HG02870 (cell line): ENCODE measurements at regions not wholly inside any gene's neighbourhood (a gene's known extent, or its start where the extent isn't known, plus 50 kb on each side); places are given as distances from the start of the nearest gene placed in this dataset.
"Not testable (repeated sequence)": the region's sequence is repeated elsewhere in the genome, so short reads cannot be mapped to it uniquely, and the experiment has no call there.

Experiments
- ATAC-seq: cut with Tn5 transposase; IDR thresholded peaks from one replicate; pipeline ENCODE4 v1.9.1; 2021; ENCODE audit warnings: mild to moderate bottlenecking, moderate library complexity; ENCODE audit not compliant: unreplicated experiment

DNA sequence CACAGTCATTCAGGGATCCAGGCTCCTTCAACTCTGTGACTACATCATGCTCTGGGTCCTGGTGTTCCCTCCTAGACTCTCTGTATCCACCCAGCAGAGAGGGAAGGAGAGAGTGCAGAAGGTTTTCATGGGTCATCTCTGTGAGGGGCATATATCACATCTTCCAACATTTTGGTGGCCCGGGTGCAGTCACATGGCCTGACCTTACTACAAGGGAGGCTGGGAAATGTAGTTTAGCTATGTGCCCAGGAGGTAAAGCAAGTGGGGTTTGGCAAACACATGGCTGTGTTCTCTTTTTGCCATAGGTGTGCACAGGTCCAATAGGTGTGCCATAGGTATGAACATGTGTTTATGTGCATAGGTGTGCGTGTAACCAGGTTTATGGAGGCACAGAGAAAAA lies 222.2 kb upstream of the EEF2KMT start:
- ATAC-seq, result no peak

DNA sequence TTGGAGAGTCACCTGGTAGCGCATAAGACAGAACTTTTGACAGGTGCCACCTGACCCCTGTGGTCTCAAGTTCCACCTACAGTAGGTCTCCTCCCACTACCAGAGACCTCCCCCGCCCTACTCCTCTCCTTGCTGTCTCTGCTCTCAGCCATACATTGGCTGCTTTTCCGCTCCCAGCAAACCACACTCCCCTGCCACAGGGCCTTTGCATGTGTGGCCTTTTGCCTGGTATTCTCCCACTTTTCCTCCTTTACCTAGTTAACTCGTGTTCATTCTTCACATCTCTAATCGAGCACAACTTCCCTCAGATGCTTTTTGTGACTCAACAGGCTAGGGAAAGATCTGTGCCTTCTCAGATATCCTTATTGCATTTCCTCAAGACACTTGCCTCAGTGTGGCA lies 218.3 kb upstream of the EEF2KMT start:
- ATAC-seq, result no peak

DNA sequence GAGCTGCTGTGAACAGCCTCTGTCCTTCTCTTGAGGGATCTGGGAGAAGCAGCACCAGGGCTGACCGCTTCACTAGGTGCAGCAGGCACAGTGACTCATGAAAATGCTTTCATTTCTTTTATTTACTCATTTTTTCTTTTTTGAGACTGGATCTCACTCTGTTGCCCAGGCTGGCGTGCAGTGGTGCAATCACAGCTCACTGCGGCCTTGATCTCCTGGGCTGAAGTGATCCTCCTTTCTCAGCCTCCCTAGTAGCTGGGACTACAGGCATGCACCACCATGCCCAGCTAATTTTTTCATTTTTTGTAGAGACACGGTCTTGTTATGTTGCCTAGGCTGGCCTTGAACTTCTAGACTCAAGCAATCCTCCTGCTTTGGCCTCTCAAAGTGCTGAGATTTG lies 216.8 kb upstream of the EEF2KMT start:
- no peak for ATAC-seq

DNA sequence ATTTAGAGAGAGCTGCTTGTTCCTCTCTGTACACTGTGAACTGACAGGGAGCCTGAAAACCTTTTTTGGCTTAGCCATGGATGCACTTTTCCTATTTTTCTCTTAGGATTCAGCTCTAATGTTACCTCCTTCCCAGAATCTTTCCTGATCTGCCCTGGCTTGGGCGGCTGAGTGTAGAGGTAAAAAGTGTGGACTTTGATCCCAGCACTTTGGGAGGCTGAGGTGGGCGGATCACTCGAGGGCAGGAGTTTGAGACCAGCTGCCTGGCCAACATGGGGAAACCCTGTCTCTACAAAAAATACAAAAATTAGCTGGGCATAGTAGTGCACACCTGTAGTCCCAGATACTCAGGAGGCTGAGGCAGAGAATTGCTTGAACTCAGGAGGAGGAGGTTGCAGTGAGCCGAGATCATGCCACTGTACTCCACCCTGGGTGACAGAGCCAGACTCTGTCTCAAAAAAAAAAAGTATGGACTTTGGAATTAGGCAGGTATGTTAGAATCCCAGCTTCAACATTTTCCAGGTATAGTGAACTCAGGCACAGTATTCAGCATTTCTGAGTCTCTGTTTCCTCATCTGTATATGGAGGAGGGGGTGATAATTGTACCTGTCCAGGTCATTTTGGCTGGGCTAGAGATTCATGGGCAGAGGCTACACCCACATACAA lies 212.5 kb upstream of the EEF2KMT start:
- ATAC-seq, result no peak

DNA sequence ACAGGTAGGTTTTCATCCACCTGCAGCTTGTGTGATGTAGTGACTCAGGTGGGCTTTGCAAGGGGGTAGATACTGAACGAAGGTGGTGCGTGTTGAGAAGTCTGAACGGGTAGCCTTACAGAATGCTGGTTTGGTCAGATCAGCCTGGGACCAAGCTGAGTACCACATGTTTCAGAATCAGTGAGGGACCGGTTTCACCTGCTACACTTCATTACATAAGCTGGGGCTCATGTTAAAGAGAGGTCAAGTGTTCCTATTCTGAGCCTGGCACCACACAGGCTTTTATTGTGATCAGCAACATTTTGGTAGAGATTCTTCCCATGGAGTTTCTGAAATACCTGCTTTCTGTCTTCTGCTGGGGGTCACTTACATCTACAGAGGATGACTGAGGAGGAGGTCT lies 207.4 kb upstream of the EEF2KMT start:
- no peak for ATAC-seq

DNA sequence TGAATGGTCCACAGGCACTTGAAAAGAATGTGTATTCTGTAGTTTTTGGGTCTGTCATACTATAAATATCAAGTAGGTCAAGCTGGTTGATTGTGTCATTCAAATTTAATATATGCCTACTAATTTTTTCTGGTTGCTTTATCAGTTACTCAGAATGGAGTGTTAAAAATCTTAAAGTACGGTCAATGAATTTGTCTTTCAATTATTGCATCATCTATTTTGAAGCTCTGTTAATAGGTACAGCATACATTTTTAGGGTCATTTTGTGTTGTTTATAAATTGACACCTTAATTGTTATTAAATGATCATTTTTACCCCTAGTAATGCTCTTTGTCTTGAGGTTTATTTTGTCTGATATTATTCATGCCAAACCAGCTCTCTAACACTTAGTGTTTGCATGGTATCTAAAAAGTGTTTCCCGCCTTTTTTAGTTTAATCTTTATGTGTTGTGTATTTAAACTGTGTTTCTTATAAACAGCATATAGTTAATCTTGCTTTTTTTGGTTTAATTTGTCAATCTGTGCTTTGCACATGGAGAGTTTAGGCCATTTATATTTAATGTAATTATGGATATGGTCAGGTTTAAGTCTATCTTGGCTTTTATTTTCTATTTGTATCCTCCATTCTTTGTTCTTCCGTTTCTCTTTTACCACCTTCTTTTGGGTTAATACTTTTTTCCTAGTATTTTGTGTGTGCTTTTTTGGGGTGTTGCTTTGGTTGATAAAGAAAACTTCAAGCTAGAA lies 204.9 kb upstream of the EEF2KMT start:
- ATAC-seq, result no peak

DNA sequence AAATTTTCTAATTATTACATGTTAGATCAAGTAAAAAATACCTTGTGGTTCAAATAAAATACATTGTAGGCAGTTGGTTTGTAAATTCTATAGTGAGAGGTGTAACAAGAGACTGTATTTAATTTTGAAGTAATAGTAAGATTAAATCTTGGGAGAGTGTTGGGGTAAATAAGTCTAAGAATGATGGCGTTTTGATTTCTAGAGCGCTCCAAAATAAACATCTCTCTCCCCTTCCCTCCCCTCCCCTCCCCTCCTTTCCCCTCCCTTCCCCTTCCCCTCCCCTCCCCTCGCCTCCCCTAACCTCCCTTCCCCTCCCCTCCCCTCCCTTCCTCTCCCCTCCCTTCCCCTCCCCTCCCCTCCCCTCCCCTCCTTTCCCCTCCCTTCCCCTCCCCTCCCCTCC lies 200.6 kb upstream of the EEF2KMT start:
- no peak for ATAC-seq

DNA sequence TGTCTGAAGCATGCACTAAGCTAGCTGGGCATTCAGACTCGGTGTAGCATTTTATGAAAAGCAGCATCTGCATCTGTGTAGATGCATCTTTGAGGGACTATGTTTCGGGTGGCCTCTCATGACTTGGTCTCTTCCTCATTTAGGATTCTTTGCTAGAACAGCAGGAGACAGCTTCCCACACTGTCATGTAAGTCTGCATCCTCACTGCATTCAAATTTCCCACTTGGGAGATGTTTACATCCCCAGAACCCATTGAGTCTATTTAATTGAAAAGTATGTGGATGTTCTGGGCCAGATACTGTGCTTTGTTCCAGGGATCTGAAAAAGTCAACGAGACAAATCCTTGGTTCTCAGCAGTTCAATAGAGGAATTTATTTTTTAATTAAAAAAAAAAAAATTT lies 198.6 kb upstream of the EEF2KMT start:
- no peak for ATAC-seq

DNA sequence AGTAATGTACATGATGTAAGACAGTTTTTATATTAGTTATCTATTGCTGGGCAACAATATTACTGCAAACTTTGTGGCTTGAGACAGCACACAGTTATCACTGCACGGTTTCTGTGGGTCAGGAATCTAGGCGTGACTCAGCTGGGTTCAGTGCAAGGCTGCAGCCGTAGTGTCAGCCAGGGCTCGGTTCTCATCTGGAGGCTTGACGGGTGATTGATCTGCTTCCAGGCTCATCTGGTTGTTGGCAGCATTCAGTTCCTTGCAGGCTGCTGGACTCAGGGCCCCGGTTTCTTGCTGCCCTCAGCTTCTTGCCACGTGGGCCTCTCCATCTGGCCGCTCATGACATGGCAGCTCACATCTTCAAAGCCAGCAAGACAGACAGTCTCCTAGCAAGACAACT lies 197.7 kb upstream of the EEF2KMT start:
- ATAC-seq, result not testable (repeated sequence)

DNA sequence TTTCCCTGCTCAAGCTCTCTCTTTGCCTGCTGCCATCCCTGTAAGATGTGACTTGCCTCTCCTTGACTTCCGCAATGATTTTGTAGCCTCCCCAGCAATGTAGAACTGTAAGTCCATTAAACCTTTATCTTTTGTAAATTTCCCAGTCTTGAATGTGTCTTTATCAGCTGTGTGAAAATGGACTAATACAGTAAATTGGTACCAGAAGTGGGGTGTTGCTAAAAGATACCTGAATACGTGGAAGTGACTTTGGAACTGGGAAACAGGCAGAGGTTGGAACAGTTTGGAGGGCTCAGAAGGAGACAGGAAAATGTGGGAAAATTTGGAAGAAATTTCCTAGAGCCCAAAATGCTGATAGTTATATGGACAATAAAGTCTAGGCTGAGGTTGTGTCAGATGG lies 184.6 kb upstream of the EEF2KMT start:
- not testable (repeated sequence) for ATAC-seq

DNA sequence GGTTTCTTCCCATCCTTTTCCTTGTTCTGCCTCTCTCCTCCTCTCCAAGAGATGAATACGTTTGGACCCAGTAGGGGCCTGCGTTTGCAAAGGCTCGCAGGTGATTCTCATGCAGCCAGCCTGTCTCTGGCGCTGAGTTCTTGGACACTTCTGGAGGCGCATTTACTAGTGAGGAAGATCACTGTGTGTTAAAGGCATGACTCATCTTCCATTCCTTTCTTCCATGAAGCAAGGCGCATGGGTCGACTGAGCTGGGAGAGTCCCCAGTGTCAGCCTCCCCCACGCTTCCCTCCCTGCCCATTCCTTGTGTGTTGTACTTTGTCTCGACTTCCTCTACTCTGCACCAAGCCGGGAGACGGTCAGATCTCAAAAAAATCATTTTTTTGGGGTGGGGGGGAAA lies 159.9 kb upstream of the EEF2KMT start:
- ATAC-seq, result no peak

DNA sequence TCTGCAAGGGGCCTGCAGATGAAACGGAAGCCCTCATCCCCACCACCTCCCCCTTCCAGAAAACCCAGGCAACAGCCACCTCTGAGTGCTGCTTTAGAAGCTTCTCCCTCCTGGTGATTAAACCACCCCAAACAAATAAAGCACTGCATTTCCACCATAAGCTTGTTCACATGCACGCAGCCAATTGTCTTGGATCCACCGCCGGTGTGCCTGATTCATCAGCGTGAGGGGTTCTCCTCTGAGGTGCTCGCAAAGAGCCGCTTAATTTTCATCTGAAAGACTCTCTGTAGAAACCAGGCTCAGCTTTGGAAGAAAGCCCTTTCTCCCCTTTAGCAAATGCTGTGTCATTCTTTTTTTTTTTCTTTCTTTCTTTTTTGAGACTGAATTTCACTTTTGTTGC lies 155.2 kb upstream of the EEF2KMT start:
- no peak for ATAC-seq

DNA sequence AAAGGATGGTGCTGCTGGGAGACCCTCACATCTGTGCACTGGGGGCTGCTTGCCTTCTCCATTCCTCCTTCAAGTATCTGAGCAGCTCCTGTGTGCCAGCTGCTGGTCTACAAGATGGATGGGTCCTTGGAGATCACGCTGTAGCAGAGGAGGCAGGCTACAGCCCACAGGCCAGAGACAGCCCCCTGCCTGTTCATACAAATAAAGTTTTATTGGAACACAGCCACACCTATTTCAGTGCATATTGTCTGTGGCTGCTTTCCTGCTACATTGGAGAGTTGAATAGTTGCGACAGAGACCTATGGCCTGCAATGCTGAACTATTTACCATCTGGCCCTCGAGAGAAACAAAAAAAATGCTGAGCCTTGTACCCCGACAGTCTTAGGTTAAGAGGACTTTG lies 149.8 kb upstream of the EEF2KMT start:
- not testable (repeated sequence) for ATAC-seq

DNA sequence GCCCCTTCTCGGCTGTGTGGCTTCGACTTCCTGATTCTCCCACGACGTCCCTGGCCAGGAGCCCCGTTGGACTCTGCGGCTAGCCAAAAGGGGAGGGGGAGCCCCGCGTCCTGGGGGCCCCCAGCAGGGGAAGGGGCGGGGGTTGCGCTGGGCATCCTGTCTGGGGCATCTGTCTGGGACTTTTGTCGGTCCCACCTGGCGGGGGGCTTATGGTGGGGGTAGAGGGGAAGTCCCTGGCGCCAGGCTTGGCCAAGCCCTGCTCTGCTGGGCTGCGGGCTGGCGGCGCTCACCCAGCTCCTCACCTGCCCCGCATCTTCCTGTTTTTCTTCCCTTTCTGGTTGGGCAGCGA lies 142.7 kb upstream of the EEF2KMT start:
- not testable (repeated sequence) for ATAC-seq

DNA sequence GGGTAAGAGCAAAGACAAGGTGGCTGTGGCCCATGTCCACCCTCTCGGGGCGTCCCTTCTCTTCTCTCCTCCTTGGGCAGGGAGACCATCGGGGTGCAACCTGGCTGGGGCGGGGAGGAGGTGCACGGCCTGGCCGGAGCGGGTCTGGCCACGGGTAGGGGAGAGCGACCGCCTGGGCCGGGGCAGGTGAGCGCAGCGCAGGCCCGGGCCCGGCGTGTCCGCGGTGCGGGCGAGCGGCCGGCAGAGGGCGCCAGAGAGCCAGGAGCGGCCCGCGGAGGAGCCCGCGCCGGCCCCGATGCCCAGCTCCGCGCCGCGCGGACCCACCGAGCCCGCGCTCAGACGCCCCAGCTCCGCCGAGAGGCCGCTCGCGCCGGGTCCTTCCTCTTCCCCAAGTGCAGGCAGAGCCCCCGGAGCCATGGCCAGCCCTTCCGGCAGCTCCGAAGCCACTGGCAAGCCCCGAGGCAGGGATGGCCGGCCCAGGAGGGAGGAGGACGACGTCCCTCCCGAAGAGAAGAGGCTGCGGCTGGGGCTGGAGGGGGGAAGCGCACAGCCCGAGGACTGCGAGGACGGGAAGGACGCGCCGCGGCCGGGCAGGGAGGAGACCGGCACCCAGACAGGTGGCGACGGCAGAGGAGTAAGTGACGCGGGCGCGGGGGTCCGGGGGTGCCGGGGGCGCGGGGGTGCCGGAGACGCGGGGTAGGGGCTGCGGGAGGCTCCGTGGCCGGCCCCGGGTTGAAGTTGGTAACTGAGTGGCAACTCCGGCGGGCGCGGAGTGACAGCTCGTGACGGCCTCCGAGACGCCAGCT lies 142.1 kb upstream of the EEF2KMT start:
- not testable (repeated sequence) for ATAC-seq

DNA sequence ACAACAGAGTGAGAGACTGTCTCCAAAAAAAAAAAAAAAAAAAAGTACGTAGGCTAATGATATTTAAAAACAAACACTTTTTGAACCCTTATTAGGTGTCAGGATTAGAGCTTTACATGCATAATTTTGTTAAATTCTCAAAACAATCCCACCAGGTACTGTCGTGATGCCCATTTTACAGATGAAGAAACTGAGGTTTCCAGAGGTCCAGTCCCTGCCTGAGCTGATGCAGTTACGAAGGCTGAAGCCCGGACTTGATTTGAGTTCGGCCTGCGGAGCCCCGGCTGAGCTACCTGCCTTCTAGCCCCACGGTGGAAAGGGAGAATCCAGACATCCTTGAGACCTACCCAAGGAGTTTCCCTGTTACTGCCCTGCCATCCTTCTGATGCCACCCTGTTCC lies 137.5 kb upstream of the EEF2KMT start:
- no peak for ATAC-seq

DNA sequence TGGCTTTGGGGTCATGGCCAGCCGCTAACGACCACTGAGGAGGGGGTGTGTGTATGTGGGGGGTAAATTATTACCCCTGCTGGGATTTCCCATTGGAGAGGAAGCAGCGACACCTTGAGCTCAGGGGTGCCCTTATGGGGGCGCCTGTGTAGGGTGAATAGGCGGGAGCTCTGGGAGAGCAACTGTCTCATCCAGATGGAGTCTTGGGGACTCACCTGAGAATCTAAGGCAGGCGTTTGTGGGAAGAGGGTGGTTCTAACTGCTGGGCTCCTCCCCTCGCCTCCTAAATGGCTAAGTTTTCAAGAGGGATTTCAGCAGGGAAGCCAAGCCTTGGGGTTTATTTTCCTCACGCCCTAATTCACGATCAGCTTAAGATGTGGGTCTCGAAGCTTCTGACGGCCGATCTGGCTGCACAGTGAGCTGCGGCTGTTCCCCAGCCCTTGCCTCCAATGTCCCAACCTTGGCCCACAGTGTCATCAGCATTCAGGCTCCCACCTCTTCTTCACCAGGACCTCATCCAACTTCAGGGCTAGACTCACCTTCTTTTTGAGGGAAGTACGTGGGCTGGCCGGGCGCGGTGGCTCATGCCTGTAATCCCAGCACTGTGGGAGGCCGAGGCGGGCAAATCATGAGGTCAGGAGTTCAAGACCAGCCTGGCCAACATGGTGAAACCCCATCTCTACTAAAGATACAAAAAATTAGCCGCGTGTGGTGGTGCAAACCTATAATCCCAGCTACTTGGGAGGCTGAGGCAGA lies 136.9 kb upstream of the EEF2KMT start:
- no peak for ATAC-seq

DNA sequence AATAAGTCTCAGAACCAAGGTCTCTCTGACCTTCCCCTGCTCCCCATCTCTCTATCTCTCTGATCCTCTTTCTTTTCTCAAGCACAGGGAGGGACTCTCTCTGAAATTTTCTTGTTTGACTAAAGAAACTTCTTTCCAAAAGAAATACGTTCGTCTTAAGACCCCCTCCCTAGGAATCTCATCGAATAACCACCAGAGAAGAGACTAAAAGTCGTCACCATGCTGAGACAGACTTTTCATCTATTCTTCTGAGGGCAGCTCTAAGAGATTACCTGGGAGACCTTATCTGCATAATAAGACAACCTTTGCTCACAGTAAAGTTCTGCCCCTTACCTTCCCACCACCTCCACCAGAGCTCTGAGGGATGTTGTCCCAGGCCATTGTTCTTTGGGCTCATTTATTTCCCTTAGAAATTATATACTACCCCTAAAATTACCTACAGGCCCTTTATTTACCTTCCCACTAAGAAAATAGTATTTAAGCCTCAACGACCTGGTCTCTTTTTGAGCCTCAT lies 133.7 kb upstream of the EEF2KMT start:
- ATAC-seq, result no peak

DNA sequence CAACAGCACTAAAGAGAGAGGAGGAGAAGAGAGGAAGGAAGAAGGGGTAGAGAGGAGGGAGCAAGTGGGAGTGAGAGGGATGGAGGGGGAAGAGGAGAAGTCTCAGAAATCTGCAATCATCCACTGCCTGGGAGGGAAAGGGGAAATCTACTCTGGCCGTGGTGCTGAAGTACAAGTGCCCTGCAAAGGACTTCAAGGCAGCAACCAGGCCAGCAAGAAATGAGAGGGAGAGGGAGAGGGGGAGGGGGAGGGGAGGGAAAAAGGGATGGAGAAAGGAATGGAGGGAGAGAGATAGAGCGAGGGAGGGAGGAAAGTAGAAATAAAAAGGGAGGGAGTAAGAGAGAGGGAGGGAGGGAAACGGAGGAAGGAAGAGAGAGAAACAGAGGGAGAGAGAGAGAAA lies 130.8 kb upstream of the EEF2KMT start:
- ATAC-seq, result no peak

DNA sequence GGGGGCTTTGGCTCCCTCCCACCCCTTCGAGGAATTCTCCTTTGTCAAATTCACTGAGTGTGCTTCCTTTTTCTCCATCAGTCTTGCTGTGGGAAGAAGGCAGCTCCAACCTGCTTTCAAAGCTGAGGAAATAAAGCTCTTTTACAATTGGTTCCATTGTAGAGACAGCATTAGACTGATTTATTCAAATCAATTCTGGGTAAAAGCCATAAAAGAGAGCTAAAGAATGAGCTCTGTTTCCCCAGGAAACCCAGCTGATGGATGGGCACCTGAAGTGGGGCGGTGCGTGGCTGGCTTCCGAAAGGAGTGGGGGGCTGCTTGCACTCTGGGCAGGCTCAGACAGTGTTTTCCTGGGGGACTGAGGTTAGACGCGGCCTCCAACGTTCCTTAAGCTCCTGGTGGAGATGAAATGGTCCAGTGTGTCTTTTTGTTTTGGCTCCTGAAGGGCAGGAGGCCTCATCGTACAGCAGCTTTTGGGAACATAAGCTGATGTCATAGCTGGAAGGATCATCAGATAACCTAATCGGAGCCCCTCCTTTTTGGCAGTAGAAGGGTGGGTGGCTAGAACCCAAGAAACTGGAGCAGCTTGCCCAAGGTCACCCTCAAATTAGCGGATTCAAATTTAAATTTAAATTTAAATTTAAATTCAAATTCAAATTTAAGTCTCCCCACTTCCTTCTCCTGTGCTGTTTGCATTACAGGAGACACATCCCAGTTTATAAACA lies 128.5 kb upstream of the EEF2KMT start:
- no peak for ATAC-seq
